Upper lobe of left lung (tissue), 4 donors: ENCODE measurements at regions not wholly inside any gene's neighbourhood (a gene's known extent, or its start where the extent isn't known, plus 50 kb on each side); places are given as distances from the start of the nearest gene placed in this dataset.

Experiments used
- EP300 ChIP-seq, 4 donors: sonication (generic); formaldehyde crosslinking; IDR thresholded peaks; one replicate each; pipeline ENCODE4 v1.5.1; 2017; ENCODE audit warnings: antibody characterized with exemption in 4 of 4, control low read depth in 2 of 4
- POLR2A ChIP-seq, 4 donors: fragments of 450-650 bp; IDR thresholded peaks; one replicate each; pipeline ENCODE4 v1.5.1; 2016 to 2017; ENCODE audit warnings: antibody characterized with exemption in 4 of 4, mild to moderate bottlenecking in 2 of 4
- POLR2AphosphoS5 ChIP-seq, 2 donors: sonication (generic); formaldehyde crosslinking; IDR thresholded peaks; one replicate each; pipeline ENCODE4 v1.5.1; 2017; ENCODE audit warnings: antibody characterized with exemption in 2 of 2
- TF ChIP-seq, protein P1 (sequence below), 6 experiments: fragments of 450-650 bp in 4 of 6; fragments of 200-600 bp in 2 of 6; sonication (generic) in 2 of 6; IDR thresholded peaks; one replicate each; pipeline ENCODE4 v1.5.1; 2016 to 2019; ENCODE audit warnings: antibody characterized with exemption in 6 of 6

DNA sequence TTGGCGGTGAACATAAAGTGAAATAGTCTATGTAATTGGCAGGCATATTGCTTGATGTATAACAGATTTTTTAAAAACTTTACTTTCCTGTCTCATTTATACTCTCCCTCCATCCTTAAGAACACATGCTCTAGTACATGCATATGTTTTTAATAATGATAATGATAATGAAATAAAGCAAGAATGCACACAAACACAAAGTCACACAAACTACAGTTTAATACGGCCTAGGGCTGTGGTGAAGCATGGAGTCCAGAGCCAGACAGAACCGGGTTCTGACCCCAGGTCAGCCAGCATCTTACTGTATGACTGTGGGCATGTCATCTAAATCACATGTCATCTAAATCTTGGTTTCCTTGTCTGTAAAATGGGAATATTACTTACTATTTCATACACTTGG lies 324.9 kb upstream of the NFIA start:
- TF ChIP-seq, protein P1, sequence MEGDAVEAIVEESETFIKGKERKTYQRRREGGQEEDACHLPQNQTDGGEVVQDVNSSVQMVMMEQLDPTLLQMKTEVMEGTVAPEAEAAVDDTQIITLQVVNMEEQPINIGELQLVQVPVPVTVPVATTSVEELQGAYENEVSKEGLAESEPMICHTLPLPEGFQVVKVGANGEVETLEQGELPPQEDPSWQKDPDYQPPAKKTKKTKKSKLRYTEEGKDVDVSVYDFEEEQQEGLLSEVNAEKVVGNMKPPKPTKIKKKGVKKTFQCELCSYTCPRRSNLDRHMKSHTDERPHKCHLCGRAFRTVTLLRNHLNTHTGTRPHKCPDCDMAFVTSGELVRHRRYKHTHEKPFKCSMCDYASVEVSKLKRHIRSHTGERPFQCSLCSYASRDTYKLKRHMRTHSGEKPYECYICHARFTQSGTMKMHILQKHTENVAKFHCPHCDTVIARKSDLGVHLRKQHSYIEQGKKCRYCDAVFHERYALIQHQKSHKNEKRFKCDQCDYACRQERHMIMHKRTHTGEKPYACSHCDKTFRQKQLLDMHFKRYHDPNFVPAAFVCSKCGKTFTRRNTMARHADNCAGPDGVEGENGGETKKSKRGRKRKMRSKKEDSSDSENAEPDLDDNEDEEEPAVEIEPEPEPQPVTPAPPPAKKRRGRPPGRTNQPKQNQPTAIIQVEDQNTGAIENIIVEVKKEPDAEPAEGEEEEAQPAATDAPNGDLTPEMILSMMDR (IDR thresholded peaks at IDR 0.05): no peak
- TF ChIP-seq POLR2AphosphoS5 (IDR thresholded peaks at IDR 0.05): no peak
- TF ChIP-seq EP300 (IDR thresholded peaks at IDR 0.05): no peak
- no peak for TF ChIP-seq POLR2A (IDR thresholded peaks at IDR 0.05)
